ENCODE measurements at regions not wholly inside any gene's neighbourhood (a gene's known extent, or its start where the extent isn't known, plus 50 kb on each side); places are given as distances from the start of the nearest gene placed in this dataset.

DNA sequence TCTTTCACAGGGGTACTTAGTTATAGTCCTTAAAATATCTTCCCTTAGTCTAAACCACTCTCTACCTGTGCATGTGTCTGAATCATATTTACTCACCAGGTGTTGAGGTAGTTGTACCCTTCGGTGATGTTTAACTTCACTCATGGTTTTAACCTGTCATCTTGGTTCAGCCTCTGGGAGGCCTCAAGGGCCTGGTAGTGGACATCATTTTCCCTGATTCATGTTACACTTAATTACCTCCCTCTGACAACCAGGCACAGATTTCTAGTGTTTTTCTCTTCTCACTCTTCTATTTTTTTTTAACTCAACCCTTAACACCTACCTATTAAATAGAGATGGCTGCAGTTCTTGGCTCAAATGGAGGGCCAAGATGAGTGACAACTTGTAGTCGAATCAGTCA lies 505.4 kb downstream of the TMEM114 start:
- TF ChIP-seq POLR2AphosphoS5 (IDR thresholded peaks at IDR 0.05; ENCODE audit: low read depth, low read length) (no peak), POLR2A (IDR thresholded peaks at IDR 0.05; ENCODE audit: low read depth, low read length) (no peak), TAF1 (IDR thresholded peaks at IDR 0.05; ENCODE audit: low read depth, low read length) (no peak), SPI1 (IDR thresholded peaks at IDR 0.05; ENCODE audit: low read depth, low read length) (no peak)

Data from GM12891 (cell line).